ENCODE measurements at regions not wholly inside any gene's neighbourhood (a gene's known extent, or its start where the extent isn't known, plus 50 kb on each side); places are given as distances from the start of the nearest gene placed in this dataset.
"Not testable (repeated sequence)": the region's sequence is repeated elsewhere in the genome, so short reads cannot be mapped to it uniquely, and the experiment has no call there.

DNA sequence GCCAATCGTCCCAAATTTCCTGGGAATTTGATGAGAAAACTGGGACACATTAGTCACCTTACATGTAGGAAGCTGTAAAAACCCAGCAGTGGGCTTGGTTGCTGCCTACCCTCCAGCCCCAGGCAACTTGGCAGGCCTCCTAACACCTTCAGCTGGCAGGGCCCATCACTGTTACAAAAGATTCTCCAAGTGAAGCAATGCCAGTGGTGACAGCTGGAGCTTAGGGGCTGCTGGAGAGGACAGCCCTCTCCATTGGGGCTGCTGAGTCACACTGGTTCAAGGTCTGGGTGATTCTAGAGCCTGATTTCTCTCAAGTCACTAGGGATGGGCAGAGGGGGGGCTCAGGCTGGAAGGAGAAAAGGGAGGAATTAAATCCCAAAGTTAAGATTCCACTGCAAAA lies 180.6 kb downstream of the COPRS start:
- no peak for DNase-seq (ENCODE audit: low read depth in 3 of 3)

DNA sequence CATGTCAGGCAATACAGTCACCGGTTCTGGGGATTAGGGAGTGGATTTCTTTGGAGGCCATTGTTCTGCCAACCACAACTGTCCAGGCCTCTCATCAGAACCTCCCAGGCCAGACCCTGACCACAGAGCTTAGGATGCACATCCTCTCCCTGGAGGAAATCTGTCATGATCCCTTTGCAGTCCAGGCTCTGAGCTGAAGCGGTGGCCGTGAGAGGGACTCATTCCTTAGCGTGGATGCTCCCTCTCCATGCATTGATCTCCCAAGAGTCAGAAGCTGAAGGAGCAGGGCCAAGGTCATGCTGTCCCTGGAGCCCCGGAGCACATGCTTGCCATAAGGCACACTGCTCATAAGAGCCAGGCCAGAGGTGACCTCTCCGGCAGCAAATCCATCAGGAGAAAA lies 181.4 kb downstream of the COPRS start:
- DNase-seq (ENCODE audit: low read depth in 3 of 3): no peak

DNA sequence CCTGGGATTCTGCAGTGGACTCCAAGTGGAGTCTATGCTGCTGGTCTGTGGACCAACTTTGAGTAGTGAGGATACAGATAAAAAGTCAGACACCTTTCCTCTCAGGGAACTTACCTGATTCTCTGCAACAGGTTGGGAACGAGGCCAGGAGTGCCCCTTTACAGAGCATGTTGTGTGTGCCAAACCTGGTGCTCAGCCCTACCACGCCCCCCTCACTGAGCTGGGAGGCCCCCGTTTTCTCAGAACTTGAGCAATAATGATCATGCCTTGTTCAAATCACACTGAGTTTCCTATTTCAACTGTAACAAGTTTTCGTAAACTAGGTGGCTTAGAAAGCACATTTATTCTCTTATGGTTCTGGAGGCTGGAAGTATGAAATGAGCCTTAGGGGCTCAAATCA lies 182.0 kb downstream of the COPRS start:
- no peak for DNase-seq (ENCODE audit: low read depth in 3 of 3)

DNA sequence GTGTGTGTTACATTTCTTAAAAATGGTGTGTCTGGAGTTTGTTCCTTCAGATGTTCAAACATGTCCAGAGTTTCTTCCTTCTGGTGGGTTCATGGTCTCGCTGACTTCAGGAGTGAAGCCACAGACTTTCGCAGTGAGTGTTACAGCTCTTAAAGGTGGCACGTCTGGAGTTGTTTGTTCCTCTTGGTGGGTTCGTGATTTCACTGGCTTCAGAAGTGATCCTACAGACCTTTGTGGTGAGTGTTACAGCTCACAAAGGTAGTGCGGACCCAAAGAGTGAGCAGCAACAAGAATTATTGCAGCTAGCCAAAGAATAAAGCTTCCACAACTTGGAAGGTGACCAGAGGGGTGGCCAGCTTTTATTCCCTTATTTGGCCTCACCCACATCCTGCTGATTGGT lies 183.7 kb downstream of the COPRS start:
- DNase-seq (ENCODE audit: low read depth in 3 of 3): not testable (repeated sequence)

DNA sequence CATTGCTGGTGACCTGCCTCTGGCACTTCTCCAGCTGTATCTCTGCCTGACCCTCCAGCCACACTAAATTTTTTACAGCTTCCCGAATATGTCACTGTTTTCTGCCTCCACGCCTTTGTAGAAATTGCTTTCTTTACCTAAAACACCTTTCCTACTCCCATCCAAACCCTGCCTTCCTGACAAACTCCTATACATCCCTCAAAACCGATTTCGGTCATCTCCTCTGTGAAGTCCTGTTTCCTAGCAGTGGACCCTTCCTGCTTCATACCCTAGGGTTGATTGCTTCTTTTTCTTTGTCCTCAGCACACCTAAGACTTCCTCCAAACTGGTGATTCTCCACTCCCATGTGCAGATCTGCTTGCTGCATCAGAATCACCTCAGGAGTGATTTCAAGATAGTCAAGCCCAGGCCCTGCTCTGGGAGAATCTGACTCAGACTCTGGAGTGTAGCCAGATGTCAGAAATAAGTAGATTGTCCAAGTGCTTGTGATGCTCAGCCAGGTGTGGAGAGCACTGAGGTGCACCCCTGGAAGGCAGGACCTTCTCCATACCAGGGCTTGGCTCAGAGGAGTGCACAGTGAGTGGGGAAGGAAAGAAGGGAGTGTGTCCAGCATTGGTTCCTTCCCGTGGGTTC lies 184.2 kb downstream of the COPRS start:
- no peak for DNase-seq (ENCODE audit: low read depth in 3 of 3)

DNA sequence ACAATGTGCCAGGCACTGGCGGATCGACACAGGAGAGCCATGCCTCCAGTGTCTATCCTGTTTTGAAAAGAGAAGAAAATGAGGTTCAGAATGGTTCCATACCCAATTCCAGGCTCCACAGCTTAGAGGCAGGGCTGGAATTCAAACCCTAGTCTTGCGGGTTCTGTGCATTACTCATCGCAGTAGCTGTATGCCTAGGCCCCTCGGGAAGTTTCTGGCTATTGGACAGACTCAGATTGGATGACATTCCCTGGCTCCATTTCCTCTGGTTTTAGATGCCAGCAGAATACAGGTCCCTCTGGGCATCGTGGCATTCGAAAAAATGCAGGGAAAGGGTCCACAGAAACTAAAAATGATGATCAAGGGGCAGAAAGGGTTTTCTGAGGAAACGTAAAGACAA lies 184.7 kb downstream of the COPRS start:
- no peak for DNase-seq (ENCODE audit: low read depth in 3 of 3)

DNA sequence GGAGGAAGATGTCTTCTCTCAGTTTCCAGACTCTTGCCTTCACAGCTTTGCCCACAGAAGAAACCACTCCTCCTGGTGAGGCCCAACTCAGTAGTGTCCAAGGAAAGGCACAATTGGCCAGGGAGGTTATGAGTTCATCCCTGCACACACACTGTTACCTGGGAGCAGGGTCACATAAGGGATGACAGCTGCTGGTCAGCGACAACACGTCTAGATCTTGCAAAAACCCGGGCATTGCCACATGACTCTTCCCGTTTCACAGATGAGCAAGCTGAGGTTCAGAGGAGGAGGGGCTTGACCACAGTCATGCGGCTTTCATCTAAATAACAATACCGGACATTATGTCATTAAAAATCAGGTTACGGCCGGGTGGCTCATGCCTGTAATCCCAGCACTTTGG lies 186.0 kb downstream of the COPRS start:
- DNase-seq (ENCODE audit: low read depth in 3 of 3): no peak

DNA sequence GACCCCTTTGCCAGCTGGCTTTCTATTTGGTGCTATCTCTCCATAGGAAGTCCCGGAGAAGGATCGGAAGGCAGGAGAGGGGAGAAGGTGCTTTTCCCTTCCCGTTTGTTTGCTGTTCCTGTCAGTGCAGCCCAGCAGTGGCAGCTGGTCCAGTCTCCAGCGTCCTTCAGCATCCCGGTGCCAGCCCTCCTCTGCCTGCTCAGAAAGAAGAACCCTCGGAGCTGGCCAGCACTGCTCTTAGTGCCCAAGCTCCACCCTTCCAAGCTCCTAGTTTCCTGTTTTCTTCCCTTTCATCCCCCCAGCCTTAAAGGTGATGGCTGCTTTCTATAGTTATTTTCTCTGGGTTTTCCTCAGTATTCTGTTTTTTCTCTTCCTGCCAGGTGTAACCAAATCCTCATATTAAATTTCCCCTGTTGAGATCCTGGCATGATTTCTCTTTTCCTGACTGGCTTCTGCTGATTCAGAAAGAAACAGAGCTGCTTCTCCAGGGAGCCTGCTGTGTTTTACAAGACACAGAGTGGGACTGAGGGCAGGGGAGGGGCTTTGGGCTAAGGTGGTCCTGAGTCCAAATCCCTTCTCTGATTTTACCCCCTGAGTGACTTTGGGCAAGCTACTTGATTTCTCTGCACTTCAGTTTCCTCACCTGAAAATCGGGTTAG lies 186.8 kb downstream of the COPRS start:
- no peak for DNase-seq (ENCODE audit: low read depth in 3 of 3)

DNA sequence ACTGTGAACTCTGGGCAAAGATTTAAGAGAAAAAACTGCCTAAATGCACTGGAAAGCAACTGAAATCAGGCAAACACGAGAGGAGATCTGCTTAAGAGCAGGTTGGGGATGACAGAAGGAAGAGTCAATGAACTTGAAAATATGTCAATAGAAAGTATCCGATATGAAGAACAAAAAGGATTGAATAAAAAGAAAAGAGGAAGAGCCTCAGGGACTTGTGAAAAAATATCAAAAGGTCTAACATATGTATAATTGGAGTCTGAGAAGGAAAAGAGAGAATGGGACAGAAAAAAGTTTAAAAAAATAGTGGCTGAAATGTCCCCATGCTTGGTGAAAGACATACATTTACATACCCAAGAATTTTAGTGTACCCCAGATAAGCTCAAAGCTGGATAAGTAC lies 195.5 kb downstream of the COPRS start:
- no peak for DNase-seq (ENCODE audit: low read depth in 3 of 3)

DNA sequence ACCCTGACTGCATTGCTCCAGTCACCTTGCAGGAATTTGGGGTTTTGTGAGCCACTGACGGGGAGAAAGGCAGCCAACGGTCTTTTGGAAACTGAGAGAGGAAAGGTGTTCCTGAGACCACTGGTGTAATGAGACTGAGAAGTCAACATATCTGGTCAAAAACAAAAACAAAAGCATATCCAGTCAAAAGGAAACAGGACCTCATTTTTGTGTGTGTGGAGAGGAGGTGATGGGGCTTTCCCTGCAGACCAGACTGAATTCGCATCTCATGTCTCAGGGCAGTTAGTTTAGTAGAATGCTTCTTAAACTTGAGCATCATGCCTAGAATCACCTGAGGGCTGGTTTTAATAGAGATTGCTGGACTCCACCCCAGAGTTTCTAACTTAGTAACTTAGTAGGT lies 198.4 kb downstream of the COPRS start:
- DNase-seq (ENCODE audit: low read depth in 3 of 3): no peak

DNA sequence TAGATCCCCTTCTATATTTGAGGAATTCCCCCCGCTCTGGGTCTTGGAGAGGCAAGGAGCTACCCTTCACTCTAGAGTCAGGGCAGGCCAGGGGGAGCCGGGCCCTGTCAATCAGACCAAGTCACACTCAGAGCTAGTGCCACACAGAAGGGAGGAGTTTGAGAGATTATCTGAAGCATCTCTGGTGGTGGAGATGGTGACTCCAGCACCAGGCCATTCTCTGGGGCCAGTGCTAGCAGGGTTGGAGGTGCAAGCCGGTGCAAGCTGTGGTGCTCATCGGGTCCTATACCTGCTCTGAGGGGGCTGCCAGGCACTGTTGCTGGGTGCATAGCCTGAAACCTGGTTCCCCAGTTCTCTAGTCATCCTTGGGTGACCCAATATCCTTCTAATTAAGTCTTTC lies 201.2 kb downstream of the COPRS start:
- DNase-seq (ENCODE audit: low read depth in 3 of 3): no peak

DNA sequence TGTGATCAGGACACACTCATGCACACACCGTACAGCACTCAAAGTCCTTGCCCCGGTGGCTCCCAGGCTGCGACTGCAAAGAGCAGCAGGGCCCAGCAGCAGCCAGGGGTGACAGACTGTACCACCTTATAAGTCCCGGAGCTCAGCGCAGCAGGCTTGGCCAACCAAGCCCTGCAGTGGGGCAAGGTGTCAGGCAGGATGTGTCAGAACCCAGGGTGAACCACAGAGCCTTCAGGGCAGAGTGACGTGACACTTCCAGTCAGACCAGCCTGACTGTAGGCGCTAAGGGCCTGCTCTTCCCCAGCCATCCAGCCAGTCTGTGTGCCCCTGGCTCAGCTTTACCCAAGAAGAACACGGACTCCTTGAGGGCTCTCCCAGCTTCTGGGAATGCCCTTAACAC lies 204.1 kb downstream of the COPRS start:
- DNase-seq (ENCODE audit: low read depth in 3 of 3): peak in 1 of 3 donors; percentile 2

DNA sequence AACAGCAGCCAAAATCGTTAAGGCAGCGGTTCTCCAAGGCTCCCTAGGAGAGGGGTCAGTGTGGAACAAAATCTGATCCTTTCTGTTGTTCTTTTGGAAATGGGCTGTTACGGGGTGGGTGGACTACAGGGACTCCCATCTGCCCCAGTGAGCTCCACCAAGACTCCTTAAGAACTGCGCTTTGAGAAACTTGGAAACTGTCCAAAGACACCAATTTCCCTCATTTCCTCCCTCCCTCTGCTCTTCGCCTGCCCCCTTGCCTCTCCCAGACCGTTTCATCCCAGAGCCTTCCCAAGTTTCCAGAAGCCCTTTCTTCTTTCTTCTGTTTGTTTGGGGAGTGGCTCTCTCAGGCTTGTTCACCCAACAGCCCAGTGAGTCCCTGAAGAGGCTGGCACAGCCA lies 205.4 kb downstream of the COPRS start:
- DNase-seq (ENCODE audit: low read depth in 3 of 3): no peak

DNA sequence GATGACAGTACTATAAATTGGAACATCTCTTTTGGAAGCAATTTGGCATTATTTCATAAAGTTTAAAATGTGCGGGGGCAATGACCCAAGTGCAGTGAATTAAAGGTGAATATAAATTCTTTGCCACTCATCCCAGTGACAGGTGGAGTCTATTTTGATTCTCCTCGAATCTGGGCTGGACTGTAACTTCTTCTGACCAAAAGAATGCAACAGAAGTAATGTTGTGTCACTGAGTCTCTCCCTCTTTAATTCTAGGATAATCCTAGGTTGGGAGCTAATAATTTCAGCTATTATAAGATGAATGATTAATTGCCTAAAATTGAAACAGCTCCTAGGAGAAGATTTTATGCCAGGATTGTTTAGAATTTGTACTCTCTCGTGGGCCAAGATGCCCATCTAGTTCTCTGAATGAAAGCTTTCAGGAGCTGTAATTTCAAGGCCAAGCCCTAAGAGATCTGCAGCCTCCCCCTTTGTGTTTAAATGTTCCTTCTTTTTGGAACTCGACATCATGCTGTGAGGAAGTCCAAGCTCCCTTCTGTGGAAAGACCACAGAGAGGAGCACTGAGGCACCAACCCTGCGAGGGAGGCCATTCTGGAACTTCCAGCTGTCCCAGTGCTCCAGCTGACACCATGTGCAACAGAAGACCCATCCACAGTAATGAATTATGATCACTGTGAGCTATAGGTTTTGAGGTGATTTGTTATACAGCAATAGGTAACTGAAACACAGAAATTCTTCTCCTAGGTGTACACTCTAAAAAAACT lies 208.1 kb downstream of the COPRS start:
- DNase-seq (ENCODE audit: low read depth in 3 of 3): no peak

DNA sequence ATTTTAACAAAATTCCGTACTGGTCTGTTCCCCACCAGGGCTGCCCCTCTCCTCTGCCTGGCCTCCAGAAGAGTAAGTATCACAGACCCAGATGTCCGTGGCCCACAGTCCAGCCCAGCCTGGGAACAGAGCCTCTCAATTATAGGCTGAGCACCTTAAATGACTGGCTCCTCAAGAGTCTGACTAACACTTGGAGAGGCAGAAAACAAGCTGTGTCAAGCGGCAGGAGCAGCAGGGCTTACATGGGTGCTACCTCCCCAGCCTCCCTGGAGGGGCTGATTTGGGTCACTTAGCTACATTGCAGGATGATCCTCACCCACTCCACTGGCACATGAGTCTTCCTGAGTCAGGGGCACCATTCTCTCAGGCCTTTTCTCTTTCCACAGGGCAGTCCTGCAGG lies 209.7 kb downstream of the COPRS start:
- no peak for DNase-seq (ENCODE audit: low read depth in 3 of 3)

DNA sequence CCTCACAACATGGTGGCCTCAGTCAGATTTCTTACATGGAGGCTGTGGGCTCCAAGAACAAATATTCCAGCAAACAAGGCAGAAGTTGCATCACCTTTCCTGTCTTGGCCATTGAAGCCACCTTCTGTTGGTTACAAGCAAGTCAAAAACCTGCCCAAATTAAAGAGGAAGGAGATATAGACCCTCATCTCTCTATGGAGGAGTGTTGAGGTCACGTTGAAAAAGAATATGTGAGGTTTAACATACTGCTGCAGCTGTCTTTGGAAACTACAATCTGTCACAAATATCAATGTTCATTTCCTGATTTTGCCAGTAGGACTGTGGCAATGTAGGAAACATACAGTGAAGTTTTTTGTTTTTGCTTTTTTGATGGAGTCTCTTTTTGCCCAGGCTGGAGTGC lies 211.4 kb downstream of the COPRS start:
- DNase-seq (ENCODE audit: low read depth in 3 of 3): no peak

DNA sequence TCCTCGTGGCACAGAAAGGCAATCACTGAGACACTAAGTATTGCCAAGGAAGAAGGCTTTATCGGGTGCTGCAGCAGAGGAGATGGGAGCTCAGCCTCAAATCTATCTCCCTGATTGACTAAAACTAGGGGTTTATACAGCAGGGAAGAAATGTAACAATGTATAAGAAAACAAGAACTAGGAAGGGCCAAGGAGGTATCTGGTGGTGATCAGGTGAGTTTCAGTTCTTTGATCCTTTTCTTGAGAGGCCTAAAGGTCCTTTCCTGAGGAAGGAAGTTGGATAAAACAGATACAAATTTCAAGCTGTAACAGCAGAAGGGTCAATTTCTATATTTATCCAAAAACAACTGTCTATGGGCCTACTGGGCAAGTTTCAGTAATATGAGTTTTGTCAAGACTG lies 212.4 kb downstream of the COPRS start:
- no peak for DNase-seq (ENCODE audit: low read depth in 3 of 3)

DNA sequence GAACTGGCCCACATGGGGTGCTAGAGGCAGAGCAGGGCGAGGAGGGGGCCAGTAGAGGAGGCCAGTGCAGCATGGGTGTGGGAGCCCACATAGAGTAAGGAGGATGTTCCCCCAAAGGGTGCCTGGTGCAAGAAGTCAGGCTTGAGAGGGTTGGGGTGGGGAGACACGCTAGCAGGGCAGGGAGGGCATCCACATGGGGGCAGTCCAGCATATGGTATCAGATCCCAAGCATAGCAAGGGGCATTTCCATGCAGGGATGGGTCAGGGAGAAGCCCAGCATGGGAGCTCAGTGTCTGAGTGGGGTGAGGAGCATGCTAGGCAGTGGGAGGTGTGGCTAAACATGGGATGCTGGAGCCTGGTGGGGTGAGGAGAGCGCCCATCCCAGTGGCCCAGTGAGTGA lies 213.7 kb downstream of the COPRS start:
- DNase-seq (ENCODE audit: low read depth in 3 of 3): no peak

DNA sequence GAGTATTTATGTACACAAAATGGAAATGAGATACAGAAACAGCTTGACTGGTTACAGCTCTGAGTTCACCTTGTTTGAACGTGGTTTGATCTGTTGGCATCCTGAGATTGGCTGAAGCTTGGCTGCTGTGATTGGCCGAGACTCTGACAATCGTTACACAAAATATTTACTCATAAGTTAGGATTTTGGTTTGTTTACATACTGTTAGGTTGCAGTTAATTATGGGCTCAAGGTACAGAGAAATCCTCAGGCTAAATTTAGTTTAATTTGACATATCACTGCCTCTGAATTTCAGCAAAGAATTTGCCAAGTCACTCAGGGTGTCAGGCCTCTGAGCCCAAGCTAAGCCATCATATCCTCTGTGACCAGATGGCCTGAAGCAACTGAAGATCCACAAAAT lies 227.3 kb downstream of the COPRS start:
- no peak for DNase-seq (ENCODE audit: low read depth in 3 of 3)

DNA sequence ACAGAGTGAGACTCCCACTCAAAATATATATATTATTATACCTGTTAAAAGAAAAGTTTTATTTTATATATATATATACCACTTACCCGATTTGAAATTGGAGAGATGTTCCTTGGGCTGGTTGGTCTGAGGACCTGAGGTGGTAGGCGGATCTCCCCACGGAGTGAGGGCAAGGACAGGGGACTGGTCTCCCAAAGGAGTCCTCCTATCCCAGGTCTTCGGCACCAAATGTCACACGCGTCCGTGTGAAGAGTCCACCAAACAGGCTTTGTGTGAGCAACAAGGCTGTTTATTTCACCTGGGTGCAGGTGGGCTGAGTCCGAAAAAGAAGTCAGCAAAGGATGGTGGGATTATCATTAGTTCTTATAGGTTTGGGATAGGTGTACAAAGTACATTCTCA lies 228.2 kb downstream of the COPRS start:
- not testable (repeated sequence) for DNase-seq (ENCODE audit: low read depth in 3 of 3)

DNA sequence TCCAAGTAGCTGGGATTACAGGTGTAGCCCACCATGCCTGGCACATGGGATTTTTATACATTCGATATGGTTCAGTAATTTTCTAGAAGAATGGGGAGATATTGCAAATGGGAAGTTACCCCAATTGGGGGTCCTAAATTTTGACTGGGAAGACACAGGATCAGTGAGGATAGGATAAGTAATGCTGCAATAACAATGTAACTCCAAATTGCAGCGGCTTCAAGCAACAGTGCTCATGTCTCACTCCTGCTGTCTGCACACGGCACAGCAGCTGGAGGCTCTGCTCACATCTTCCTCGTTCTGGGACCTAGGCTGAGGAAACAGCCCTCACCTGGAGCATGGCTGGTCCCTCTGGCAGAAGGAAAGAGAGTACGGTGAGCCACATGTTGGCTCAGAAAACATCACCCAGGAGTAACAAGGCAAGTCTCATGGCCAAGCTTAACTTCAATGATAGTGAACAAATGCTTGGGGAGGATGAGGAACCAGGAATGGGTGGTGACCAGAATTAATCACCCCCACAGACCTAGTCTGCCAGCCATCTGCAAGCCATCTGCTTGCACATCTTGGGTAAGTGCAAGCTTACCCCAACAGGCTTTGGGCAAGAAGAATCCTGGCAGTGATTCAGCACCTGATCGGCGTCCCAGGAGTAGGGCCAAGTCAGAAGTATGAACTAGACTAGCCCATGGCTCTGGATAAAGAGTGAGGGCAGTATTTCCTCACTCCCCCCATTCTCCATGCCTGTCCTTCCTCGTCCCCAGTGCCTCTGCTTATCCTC lies 229.2 kb downstream of the COPRS start:
- no peak for DNase-seq (ENCODE audit: low read depth in 3 of 3)

DNA sequence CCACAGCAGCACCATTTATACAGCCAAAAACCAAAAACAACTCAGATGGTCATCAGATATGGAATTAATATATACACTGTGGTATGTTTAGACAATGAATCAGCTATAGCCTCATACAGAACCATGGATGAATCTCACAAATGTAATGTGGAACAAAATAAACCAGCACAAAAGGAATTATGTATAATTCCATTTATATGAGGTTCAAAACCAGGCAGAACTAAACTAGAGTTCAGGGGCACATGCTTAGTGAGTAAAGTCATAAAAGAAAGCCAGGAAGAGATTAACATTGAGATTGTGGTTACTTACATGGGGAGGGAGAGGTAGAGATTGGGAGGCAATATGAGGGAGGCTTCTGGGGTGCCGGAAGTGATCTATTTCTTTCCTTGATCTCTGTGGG lies 231.1 kb downstream of the COPRS start:
- no peak for DNase-seq (ENCODE audit: low read depth in 3 of 3)

DNA sequence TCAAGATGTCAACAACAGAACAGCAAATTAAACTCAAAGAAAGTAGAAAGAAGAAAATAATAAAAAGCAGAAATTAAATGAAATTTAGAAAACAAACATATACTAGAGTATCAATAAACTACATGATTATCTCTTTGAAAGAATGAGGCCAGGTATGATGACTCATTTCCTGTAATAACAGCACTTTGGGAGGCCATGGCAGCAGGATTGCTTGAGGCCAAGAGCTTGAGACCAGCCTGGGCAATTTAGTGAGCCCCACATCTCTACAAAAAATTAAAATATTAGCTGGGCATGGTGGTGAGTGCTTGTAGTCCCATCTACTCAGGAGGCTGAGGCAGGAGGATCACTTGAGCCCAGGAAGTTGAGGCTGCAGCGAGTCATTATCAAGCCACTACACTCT lies 232.5 kb downstream of the RAB11FIP4 start:
- DNase-seq (ENCODE audit: low read depth in 3 of 3): no peak

Measured in stimulated activated CD4-positive, alpha-beta T cell treated with anti-CD3 and anti-CD28 coated beads, TNF-alpha, amount 100 ng/mL, for 48 hours (primary cell).